ENCODE measurements at regions not wholly inside any gene's neighbourhood (a gene's known extent, or its start where the extent isn't known, plus 50 kb on each side); places are given as distances from the start of the nearest gene placed in this dataset.

- TF ChIP-seq, protein P1, sequence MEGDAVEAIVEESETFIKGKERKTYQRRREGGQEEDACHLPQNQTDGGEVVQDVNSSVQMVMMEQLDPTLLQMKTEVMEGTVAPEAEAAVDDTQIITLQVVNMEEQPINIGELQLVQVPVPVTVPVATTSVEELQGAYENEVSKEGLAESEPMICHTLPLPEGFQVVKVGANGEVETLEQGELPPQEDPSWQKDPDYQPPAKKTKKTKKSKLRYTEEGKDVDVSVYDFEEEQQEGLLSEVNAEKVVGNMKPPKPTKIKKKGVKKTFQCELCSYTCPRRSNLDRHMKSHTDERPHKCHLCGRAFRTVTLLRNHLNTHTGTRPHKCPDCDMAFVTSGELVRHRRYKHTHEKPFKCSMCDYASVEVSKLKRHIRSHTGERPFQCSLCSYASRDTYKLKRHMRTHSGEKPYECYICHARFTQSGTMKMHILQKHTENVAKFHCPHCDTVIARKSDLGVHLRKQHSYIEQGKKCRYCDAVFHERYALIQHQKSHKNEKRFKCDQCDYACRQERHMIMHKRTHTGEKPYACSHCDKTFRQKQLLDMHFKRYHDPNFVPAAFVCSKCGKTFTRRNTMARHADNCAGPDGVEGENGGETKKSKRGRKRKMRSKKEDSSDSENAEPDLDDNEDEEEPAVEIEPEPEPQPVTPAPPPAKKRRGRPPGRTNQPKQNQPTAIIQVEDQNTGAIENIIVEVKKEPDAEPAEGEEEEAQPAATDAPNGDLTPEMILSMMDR (IDR thresholded peaks at IDR 0.05) = no peak
- TF ChIP-seq POLR2A (IDR thresholded peaks at IDR 0.05) = no peak
Observed at GRCh38 chr1:244180256-244180655, 129.2 kb downstream of the ZBTB18 start.
